Common myeloid progenitor, CD34-positive (primary cell): ENCODE measurements at regions not wholly inside any gene's neighbourhood (a gene's known extent, or its start where the extent isn't known, plus 50 kb on each side); places are given as distances from the start of the nearest gene placed in this dataset.
A peak's percentile ranks its signal among the peaks of the same experiment; 100 is the strongest.

Experiments used
- CTCF ChIA-PET: fragments of 350-600 bp; sonication (Branson Sonifier 250); formaldehyde crosslinking; loops from one replicate; lab custom pipeline; 2021; ENCODE audit warnings: antibody characterized with exemption; lab: Charles Lee
- POLR2A ChIA-PET: fragments of 350-600 bp; sonication (Branson Sonifier 250); formaldehyde crosslinking; loops from one replicate; lab custom pipeline; 2021; ENCODE audit warnings: antibody characterized with exemption; lab: Charles Lee
- DNase-seq, 3 donors: peaks; one replicate each; pipeline versions ENCODE4 v3.0.0 to v3.0.0-alpha.2; 2013
- H3K27ac ChIP-seq, 2 experiments: 1 replicate in 1 of 2; 2 replicates in 1 of 2; pipeline ENCODE4 v1.7.0; 2013; ENCODE audit warnings: inconsistent platforms in 2 of 2, low read length in 2 of 2, mild to moderate bottlenecking in 2 of 2, low read depth in 1 of 2, moderate library complexity in 1 of 2; ENCODE audit not compliant: severe bottlenecking in 2 of 2, insufficient read depth in 1 of 2, poor library complexity in 1 of 2
- H3K27me3 ChIP-seq, 5 experiments: replicated peaks in 2 of 5; 1 replicate in 3 of 5; 2 replicates in 2 of 5; pipeline versions ENCODE4 v1.6.1 to v1.7.0; 2013; ENCODE audit warnings: low read length in 4 of 5, mild to moderate bottlenecking in 2 of 5, moderate library complexity in 2 of 5, inconsistent platforms in 1 of 5; ENCODE audit not compliant: insufficient read depth in 5 of 5, control insufficient read depth in 4 of 5
- H3K36me3 ChIP-seq, 4 experiments: 1 replicate in 2 of 4; 2 replicates in 2 of 4; pipeline versions ENCODE4 v1.6.1 to v1.7.0; 2013; ENCODE audit warnings: low read length in 3 of 4, control low read depth in 1 of 4, mild to moderate bottlenecking in 1 of 4; ENCODE audit not compliant: control insufficient read depth in 4 of 4, insufficient read depth in 4 of 4
- H3K4me1 ChIP-seq, 4 experiments: 1 replicate in 3 of 4; 2 replicates in 1 of 4; pipeline versions ENCODE4 v1.6.1 to v1.7.1; 2013; ENCODE audit warnings: low read length in 3 of 4, mild to moderate bottlenecking in 3 of 4, control low read depth in 1 of 4, inconsistent platforms in 1 of 4, moderate library complexity in 1 of 4; ENCODE audit not compliant: control insufficient read depth in 4 of 4, insufficient read depth in 4 of 4; ENCODE audit errors: control extremely low read depth in 1 of 4
- H3K4me3 ChIP-seq, 7 experiments: 1 replicate in 4 of 7; 2 replicates in 3 of 7; pipeline versions ENCODE4 v1.5.1 to v1.7.0; 2013; ENCODE audit warnings: mild to moderate bottlenecking in 7 of 7, low read length in 6 of 7, moderate library complexity in 6 of 7, inconsistent platforms in 2 of 7, low read depth in 2 of 7, control low read depth in 1 of 7; ENCODE audit not compliant: insufficient read depth in 4 of 7, control insufficient read depth in 1 of 7; ENCODE audit errors: extremely low read depth in 1 of 7
- H3K9me3 ChIP-seq, 5 experiments: 1 replicate in 4 of 5; 2 replicates in 1 of 5; pipeline versions ENCODE4 v1.6.1 to v1.7.1; 2013; ENCODE audit warnings: low read length in 4 of 5, mild to moderate bottlenecking in 2 of 5, inconsistent platforms in 1 of 5, low read depth in 1 of 5, moderate library complexity in 1 of 5; ENCODE audit not compliant: control insufficient read depth in 4 of 5, insufficient read depth in 2 of 5; ENCODE audit errors: control extremely low read depth in 1 of 5
- WGBS: methylation state at CpG from one replicate; pipeline ENCODE4 v1.1.5; 2013; ENCODE audit not compliant: insufficient coverage; 5-methylcytosine and 5-hydroxymethylcytosine counted together

GRCh38 chr11:109641549-109641948 is 219.6 kb downstream of the C11orf87 start:
- ChIA-PET CTCF (no interaction called here), POLR2A (no interaction called here)
- no peak overlapping the region for H3K27ac ChIP-seq
- no peaks in the 10 kb centered on the region for H3K36me3 ChIP-seq
- H3K9me3 ChIP-seq: peaks cover 0 to 2% (median 0%) of the 10 kb centered on the region in 5 experiments
- 17% methylated on average over 5 of the region's 9 CpGs for WGBS
- no peak overlapping the region for H3K4me3 ChIP-seq
- no peaks in the 10 kb centered on the region for H3K4me1 ChIP-seq
- H3K27me3 ChIP-seq: no peaks in the 10 kb centered on the region
- peak in 2 of 3 donors; percentile 1 to 4 for DNase-seq

DNA sequence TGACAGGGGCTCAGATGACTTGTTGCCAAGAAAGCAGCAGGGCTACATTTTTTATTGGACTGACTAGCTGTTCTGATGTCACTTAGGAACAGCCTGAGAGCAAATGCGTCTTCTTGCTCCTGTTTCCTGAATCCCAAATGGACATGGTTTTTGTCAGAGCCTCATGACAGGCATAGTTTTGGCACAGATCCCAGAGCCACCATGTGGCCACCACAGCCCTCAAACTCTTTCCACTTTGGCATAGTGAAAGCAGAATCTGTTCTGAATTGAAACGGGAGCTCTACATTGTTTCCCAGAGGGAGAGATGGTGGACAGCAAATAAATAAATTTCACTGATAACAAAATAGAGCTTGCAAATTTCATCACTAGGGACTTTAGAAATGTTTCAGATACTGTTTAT is 222.2 kb downstream of the C11orf87 start:
- ChIA-PET CTCF (no interaction called here), POLR2A (no interaction called here)
- no peak overlapping the region for H3K27ac ChIP-seq
- no peaks in the 10 kb centered on the region for H3K4me1 ChIP-seq
- DNase-seq: no peak
- WGBS: 16% methylated on average over 1 of the region's 2 CpGs
- no peaks in the 10 kb centered on the region for H3K9me3 ChIP-seq
- H3K27me3 ChIP-seq: no peaks in the 10 kb centered on the region
- H3K36me3 ChIP-seq: no peaks in the 10 kb centered on the region
- H3K4me3 ChIP-seq: no peak overlapping the region

DNA sequence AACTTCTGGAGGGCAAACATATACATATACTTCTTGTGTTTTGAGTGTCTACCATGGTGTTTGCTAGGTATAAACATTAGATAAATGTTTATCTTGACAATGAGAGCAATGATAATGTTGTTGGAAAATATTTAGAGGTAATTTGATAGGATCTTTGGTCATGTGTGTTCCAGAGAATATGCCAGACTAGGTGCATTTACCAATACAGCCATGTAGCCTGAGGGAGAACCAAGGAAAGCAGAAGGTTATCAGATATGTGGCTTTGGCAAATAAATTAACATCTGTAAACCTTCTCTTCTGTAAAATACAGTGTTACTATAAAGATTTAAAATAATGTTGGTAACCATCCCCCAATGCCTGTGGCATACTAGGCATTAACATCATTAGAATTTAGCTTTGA is 226.8 kb downstream of the C11orf87 start:
- CTCF ChIA-PET: no interaction called here
- no peaks in the 10 kb centered on the region for H3K4me1 ChIP-seq
- H3K9me3 ChIP-seq: no peaks in the 10 kb centered on the region
- no peak for DNase-seq
- H3K27me3 ChIP-seq: peaks cover 0 to 2% (median 0%) of the 10 kb centered on the region in 5 experiments
- no peaks in the 10 kb centered on the region for H3K36me3 ChIP-seq
- H3K27ac ChIP-seq: no peak overlapping the region
- no peak overlapping the region for H3K4me3 ChIP-seq
- POLR2A ChIA-PET: no interaction called here

- WGBS: 100% methylated on average over 1 of the region's 2 CpGs
- ChIA-PET CTCF (no interaction called here), POLR2A (no interaction called here)
- H3K4me3 ChIP-seq: no peak overlapping the region
- peaks cover 0 to 2% (median 0%) of the 10 kb centered on the region in 5 experiments for H3K27me3 ChIP-seq
- H3K9me3 ChIP-seq: no peaks in the 10 kb centered on the region
- no peak overlapping the region for H3K27ac ChIP-seq
- H3K4me1 ChIP-seq: no peaks in the 10 kb centered on the region
- DNase-seq: no peak
- no peaks in the 10 kb centered on the region for H3K36me3 ChIP-seq
Observed at GRCh38 chr11:109654091-109654490, 232.1 kb downstream of the C11orf87 start.

DNA sequence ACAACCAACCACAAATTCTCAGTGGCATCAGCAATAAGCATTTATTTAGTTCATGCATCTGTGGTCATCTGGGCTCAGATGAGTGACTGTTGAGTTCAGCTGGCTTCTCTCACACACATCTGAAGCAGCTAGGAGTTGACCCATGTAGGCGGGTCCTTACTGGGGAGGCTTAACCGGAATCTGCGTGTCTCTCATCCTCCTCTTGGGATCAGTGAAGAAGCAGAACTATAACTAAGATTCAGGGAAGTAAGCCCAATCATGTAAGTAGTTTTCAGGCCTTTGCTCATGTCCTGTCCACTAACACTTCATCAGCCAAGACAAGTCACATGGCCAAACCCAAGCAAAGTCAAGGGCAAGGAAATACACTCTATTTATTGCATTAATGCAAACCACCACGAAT is 236.2 kb downstream of the C11orf87 start:
- no peak overlapping the region for H3K4me3 ChIP-seq
- no CpG with 5 or more reads among the region's 4 CpGs for WGBS
- no peak overlapping the region for H3K27ac ChIP-seq
- no peaks in the 10 kb centered on the region for H3K27me3 ChIP-seq
- no peak for DNase-seq
- no peaks in the 10 kb centered on the region for H3K36me3 ChIP-seq
- ChIA-PET CTCF (no interaction called here), POLR2A (no interaction called here)
- H3K4me1 ChIP-seq: no peaks in the 10 kb centered on the region
- no peaks in the 10 kb centered on the region for H3K9me3 ChIP-seq

- 100% methylated on average over 2 of the region's 2 CpGs for WGBS
Observed at GRCh38 chr11:109667719-109668118, 245.7 kb downstream of the C11orf87 start.

GRCh38 chr11:109668973-109669634 is 247.1 kb downstream of the C11orf87 start:
- 100% methylated on average over 1 of the region's 2 CpGs for WGBS
- Histone ChIP-seq H3K9me3 (peaks cover 0 to 3% (median 2%) of the 10 kb centered on the region in 5 experiments), H3K4me3 (no peak overlapping the region), H3K27ac (no peak overlapping the region), H3K36me3 (no peaks in the 10 kb centered on the region), H3K27me3 (peaks cover 0 to 3% (median 0%) of the 10 kb centered on the region in 5 experiments), H3K4me1 (no peaks in the 10 kb centered on the region)
- ChIA-PET POLR2A (no interaction called here), CTCF (no interaction called here)
- DNase-seq: no peak

More at GRCh38 chr11:109667719-109668118, 245.7 kb downstream of the C11orf87 start:
- ChIA-PET POLR2A (no interaction called here), CTCF (interaction anchor here (1.0 kb wide), 1 partner anchor 27 kb away, joined by 3 read pairs; no protein-coding TSS in a partner anchor)
- Histone ChIP-seq H3K4me3 (no peak overlapping the region), H3K4me1 (no peaks in the 10 kb centered on the region), H3K36me3 (no peaks in the 10 kb centered on the region), H3K9me3 (peaks cover 0 to 3% (median 2%) of the 10 kb centered on the region in 5 experiments), H3K27me3 (peaks cover 0 to 2% (median 0%) of the 10 kb centered on the region in 5 experiments), H3K27ac (no peak overlapping the region)
- no peak for DNase-seq
